Smooth muscle cell (in vitro differentiated cells): ENCODE measurements at regions not wholly inside any gene's neighbourhood (a gene's known extent, or its start where the extent isn't known, plus 50 kb on each side); places are given as distances from the start of the nearest gene placed in this dataset.

Experiments
- DNase-seq: peaks from one replicate; lab custom pipeline; 2025; ENCODE audit not compliant: unreplicated experiment; lab: John Stamatoyannopoulos, UW
- H2AFZ ChIP-seq: fragments of 200-600 bp; sonication (generic); 2 replicates; pipeline ENCODE4 v1.6.0; 2016; ENCODE audit warnings: antibody characterized with exemption, low read depth, mild to moderate bottlenecking
- H3F3A ChIP-seq: fragments of 200-600 bp; sonication (generic); 2 replicates; pipeline ENCODE4 v1.6.0; 2017; ENCODE audit warnings: antibody characterized with exemption, low read depth
- H3K27ac ChIP-seq: fragments of 200-600 bp; sonication (generic); 2 replicates; pipeline ENCODE4 v1.5.1; 2016; ENCODE audit warnings: low read depth, mild to moderate bottlenecking
- H3K27me3 ChIP-seq: fragments of 200-600 bp; sonication (generic); 2 replicates; pipeline ENCODE4 v1.6.1; 2016; ENCODE audit warnings: low read depth, mild to moderate bottlenecking
- H3K36me3 ChIP-seq: fragments of 200-600 bp; sonication (generic); 2 replicates; pipeline ENCODE4 v1.5.1; 2016; ENCODE audit warnings: low read depth
- H3K4me1 ChIP-seq: fragments of 200-600 bp; sonication (generic); 2 replicates; pipeline ENCODE4 v1.5.1; 2016; ENCODE audit warnings: low read depth
- H3K4me2 ChIP-seq: fragments of 200-600 bp; sonication (generic); 2 replicates; pipeline ENCODE4 v1.6.0; 2016; ENCODE audit warnings: mild to moderate bottlenecking
- H3K4me3 ChIP-seq: fragments of 200-600 bp; sonication (generic); 2 replicates; pipeline ENCODE4 v1.5.1; 2016; ENCODE audit warnings: mild to moderate bottlenecking
- H3K79me2 ChIP-seq: fragments of 200-600 bp; sonication (generic); 2 replicates; pipeline ENCODE4 v1.6.0; 2016; ENCODE audit warnings: low read depth, mild to moderate bottlenecking
- H3K9ac ChIP-seq: fragments of 200-600 bp; sonication (generic); 2 replicates; pipeline ENCODE4 v1.6.0; 2016; ENCODE audit warnings: low read depth
- H3K9me3 ChIP-seq: fragments of 200-600 bp; sonication (generic); replicated peaks from 2 replicates; pipeline ENCODE4 v1.5.1; 2016; ENCODE audit warnings: low read depth
- H4K20me1 ChIP-seq: fragments of 200-600 bp; sonication (generic); 2 replicates; pipeline ENCODE4 v1.6.0; 2016; ENCODE audit warnings: low read depth
- CTCF ChIP-seq: fragments of 200-600 bp; sonication (generic); IDR thresholded peaks from 2 replicates; pipeline ENCODE4 v1.5.1; 2017; ENCODE audit warnings: borderline replicate concordance, mild to moderate bottlenecking, antibody characterized with exemption; ENCODE audit not compliant: insufficient read depth, poor library complexity, severe bottlenecking
- WGBS: methylation state at CpG from one replicate; pipeline ENCODE4 v1.1.7; 2016; ENCODE audit warnings: low lambda C conversion rate; 5-methylcytosine and 5-hydroxymethylcytosine counted together

DNA sequence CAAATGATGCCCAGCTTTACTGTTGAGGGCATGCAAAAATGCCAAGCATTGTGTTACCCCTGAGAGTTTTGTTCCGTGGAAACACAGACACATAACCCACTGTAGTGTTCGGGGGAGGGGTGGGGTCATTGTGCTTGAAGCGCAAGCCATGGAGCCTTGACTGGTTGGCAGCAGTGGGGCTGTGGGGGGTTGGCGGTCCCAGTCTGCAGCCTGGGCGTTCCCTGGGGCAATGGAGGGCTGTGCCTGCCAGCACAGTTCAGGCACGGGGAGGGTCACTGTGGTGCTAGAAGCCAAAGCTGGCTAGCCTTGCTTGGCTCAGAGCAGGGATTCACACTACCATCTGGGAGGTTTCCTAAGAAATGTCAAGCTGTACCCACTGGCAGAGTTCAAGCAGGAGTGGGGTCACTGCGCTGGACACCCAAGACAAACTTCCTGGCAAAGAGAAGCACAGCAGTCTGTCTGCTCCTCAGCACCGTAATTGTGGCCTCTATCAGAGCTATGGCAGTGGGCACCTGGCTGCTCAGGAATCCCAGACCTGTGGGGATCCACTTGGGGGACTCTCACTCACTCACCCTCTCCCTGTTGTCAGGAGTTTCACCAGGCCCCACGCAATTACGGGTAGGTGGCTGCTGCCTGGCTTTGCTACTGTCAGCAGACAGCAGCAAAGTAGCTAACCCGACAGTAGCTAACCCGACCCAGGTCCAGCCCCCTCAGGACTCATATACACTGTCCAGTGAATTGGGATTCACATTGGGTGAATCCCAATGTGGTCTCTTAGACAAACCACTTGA, 292.4 kb downstream of the ZWINT start:
- 94% methylated on average over 12 of the region's 12 CpGs for WGBS
- H3K9ac ChIP-seq, result no peak overlapping the region
- H3K4me2 ChIP-seq, result no peak overlapping the region
- H3K36me3 ChIP-seq, result no peaks in the 10 kb centered on the region
- no peak for TF ChIP-seq CTCF
- H3K27me3 ChIP-seq, result no peaks in the 10 kb centered on the region
- H2AFZ ChIP-seq, result no peak overlapping the region
- H3K9me3 ChIP-seq, result no peaks in the 10 kb centered on the region
- H3K27ac ChIP-seq, result no peak overlapping the region
- DNase-seq, result no peak
- H4K20me1 ChIP-seq, result no peaks in the 10 kb centered on the region
- H3K4me3 ChIP-seq, result no peak overlapping the region
- no peaks in the 10 kb centered on the region for H3K4me1 ChIP-seq
- no peaks in the 10 kb centered on the region for H3F3A ChIP-seq
- no peaks in the 10 kb centered on the region for H3K79me2 ChIP-seq

DNA sequence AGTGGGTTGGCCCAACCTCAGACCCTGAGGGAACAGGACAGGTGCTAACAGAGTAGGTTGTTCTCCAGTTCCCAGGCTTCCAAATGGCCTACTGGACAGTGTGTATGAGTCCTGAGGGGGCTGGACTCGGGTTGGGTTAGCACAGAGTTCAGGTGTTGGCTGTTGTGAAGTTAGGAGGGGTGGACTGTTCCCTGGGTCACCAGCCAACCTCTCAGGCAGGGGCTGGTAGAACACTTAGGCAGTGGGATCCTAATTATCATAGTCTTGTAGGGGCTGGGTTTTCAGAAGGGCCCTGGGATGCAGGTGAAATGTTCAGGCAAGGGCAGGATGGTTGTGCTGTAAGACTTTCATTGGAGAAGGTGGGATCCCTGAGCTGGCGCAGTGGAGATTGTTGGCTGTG, 293.0 kb downstream of the ZWINT start:
- H2AFZ ChIP-seq, result no peak overlapping the region

GRCh38 chr10:56063642-56064041, 297.4 kb downstream of the ZWINT start:
- DNase-seq, result no peak
- Histone ChIP-seq H3K27me3 (no peaks in the 10 kb centered on the region), H3K9me3 (no peaks in the 10 kb centered on the region), H3K79me2 (no peaks in the 10 kb centered on the region), H4K20me1 (no peaks in the 10 kb centered on the region), H3K4me1 (no peaks in the 10 kb centered on the region), H3K27ac (no peak overlapping the region), H3K4me2 (no peak overlapping the region), H3K4me3 (no peak overlapping the region), H3K36me3 (no peaks in the 10 kb centered on the region), H3F3A (no peaks in the 10 kb centered on the region), H2AFZ (no peak overlapping the region), H3K9ac (no peak overlapping the region)
- 90% methylated on average over 1 of the region's 1 CpG for WGBS
- no peak for TF ChIP-seq CTCF

More for the DNA sequence above, 293.0 kb downstream of the ZWINT start:
- H3K4me3 ChIP-seq, result no peak overlapping the region
- no peaks in the 10 kb centered on the region for H3K36me3 ChIP-seq
- H3K9ac ChIP-seq, result no peak overlapping the region
- no peaks in the 10 kb centered on the region for H4K20me1 ChIP-seq
- no peak overlapping the region for H3K4me2 ChIP-seq
- H3K79me2 ChIP-seq, result no peaks in the 10 kb centered on the region
- no peak overlapping the region for H3K27ac ChIP-seq
- DNase-seq, result no peak
- H3K9me3 ChIP-seq, result no peaks in the 10 kb centered on the region
- H3K4me1 ChIP-seq, result no peaks in the 10 kb centered on the region
- H3F3A ChIP-seq, result no peaks in the 10 kb centered on the region
- WGBS, result 87% methylated on average over 2 of the region's 2 CpGs
- H3K27me3 ChIP-seq, result no peaks in the 10 kb centered on the region
- TF ChIP-seq CTCF, result no peak

GRCh38 chr10:56057860-56058259, 303.2 kb downstream of the ZWINT start:
- no peaks in the 10 kb centered on the region for H3K36me3 ChIP-seq
- no peaks in the 10 kb centered on the region for H4K20me1 ChIP-seq
- H3F3A ChIP-seq, result no peaks in the 10 kb centered on the region
- no peak overlapping the region for H3K4me3 ChIP-seq
- H3K4me2 ChIP-seq, result no peak overlapping the region
- DNase-seq, result no peak
- no peak overlapping the region for H3K9ac ChIP-seq
- no peak for TF ChIP-seq CTCF
- no peaks in the 10 kb centered on the region for H3K9me3 ChIP-seq
- H3K27ac ChIP-seq, result no peak overlapping the region
- no peaks in the 10 kb centered on the region for H3K79me2 ChIP-seq
- H3K27me3 ChIP-seq, result no peaks in the 10 kb centered on the region
- no peak overlapping the region for H2AFZ ChIP-seq
- no peaks in the 10 kb centered on the region for H3K4me1 ChIP-seq
- WGBS, result 87% methylated on average over 2 of the region's 2 CpGs
